ENCODE measurements at regions not wholly inside any gene's neighbourhood (a gene's known extent, or its start where the extent isn't known, plus 50 kb on each side); places are given as distances from the start of the nearest gene placed in this dataset.
"Not testable (repeated sequence)": the region's sequence is repeated elsewhere in the genome, so short reads cannot be mapped to it uniquely, and the experiment has no call there.

DNA sequence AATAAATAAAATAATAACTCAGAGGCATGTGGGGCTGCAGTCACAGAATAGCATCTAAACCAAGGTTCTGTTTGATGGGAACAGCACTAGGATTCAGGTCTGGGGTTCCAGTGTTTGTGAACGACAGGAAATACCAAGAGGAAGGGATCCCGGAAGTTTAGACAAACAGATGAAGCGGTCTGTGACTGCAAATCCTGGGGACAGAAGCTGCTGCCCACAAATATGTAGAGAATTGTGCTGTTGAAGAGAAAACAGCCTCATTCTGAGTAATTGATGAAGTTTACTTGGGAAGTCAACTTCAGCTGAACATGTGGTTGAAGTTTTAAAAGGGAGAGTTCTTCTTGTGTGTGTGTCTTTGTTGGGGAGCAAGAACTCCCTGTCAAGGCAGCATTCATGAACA is 98.4 kb upstream of the TBX5 start:
- TF ChIP-seq, protein P1, sequence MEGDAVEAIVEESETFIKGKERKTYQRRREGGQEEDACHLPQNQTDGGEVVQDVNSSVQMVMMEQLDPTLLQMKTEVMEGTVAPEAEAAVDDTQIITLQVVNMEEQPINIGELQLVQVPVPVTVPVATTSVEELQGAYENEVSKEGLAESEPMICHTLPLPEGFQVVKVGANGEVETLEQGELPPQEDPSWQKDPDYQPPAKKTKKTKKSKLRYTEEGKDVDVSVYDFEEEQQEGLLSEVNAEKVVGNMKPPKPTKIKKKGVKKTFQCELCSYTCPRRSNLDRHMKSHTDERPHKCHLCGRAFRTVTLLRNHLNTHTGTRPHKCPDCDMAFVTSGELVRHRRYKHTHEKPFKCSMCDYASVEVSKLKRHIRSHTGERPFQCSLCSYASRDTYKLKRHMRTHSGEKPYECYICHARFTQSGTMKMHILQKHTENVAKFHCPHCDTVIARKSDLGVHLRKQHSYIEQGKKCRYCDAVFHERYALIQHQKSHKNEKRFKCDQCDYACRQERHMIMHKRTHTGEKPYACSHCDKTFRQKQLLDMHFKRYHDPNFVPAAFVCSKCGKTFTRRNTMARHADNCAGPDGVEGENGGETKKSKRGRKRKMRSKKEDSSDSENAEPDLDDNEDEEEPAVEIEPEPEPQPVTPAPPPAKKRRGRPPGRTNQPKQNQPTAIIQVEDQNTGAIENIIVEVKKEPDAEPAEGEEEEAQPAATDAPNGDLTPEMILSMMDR (conservative IDR thresholded peaks at IDR 0.05): no peak
- H3K27ac ChIP-seq: no peak overlapping the region

DNA sequence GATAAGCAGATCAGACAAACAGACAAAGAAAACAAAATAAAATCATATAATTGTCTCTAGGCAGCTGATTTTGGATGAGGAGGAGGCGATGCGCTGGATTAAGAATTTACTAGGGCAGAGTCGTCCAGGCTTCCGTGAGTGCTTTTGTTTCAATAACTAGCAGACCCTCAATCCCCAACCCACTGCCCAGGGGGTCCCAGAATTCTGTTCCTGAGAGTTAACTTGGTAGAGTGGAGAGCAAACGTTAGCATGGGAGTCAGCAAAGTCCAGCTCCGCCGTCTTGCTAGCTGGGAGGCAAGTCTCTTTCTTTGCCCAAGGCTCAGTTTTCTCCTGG is 95.5 kb upstream of the TBX5 start:
- H3K27ac ChIP-seq: no peak overlapping the region
- TF ChIP-seq, protein P1 (conservative IDR thresholded peaks at IDR 0.05): no peak

DNA sequence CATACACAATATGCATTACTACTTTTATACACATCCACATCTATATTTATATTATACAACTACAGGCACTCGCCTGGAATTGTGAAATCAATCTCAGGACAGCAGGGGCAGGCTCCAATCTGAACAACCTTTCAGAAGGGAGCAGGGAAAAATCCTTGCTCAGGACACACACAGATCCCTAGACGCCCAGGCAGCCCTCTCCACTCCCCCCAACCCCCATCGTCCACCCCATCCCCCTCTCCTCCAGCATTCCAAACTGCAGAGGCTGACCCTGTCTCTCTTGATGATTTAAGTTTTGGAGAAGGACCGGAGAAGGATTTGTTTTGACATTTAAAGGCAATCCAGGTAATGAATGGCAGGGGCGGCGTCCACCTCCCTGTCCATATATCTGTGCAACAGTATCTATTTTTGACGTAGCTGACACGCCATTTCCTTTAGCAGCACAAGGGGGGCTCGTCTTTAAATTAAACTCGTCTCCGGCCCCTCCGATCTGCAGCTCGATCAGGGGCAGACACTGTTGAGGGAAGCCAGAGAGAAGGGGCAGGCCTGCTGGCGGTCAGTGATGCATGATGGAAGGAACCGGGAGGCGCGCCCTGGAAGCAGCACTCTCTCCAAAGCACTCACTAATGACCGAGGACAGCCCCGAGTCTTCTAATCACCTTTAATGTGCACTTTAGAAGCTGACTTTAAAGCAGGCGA is 95.0 kb upstream of the TBX5 start:
- H3K27ac ChIP-seq: no peak overlapping the region
- TF ChIP-seq, protein P1 (conservative IDR thresholded peaks at IDR 0.05): no peak

DNA sequence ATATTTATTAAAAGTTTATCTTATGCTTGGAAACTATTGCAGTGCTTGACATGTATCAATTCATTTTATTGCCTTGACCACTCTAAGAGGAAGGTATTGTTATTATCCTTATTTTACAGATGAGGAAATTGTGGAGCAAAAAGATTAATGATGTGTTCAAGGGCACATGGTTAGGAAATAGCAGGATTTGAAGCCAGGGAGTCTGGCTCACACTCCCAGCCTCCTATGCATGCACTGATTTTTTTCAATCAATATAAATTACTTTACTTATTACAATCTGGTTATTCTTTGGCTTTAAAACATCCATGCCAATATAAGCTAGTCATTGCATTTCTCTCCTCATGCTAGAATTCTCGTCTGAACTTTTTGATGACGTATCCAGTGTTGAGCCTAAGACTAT is 94.2 kb upstream of the TBX5 start:
- no peak overlapping the region for H3K27ac ChIP-seq
- TF ChIP-seq, protein P1 (conservative IDR thresholded peaks at IDR 0.05): no peak

DNA sequence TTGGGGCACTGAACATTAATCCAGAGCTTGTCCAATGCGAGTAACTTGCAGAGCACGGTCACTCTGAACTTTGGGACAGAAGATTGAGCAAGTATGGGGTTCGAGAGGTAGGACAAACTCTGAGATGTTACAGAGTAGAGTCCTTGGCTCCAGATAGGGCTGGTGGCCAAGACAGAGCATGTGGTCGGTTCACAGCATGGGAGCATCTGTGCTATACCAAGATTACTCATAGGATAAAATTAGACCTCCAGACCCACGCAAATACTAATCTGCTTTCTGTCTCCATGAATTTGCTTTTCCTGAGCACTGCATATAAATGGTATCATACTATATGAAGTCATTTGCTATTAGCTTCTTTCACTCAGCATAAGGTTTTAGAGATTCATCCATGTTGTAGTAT is 93.4 kb upstream of the TBX5 start:
- TF ChIP-seq, protein P1 (conservative IDR thresholded peaks at IDR 0.05): no peak
- no peak overlapping the region for H3K27ac ChIP-seq

DNA sequence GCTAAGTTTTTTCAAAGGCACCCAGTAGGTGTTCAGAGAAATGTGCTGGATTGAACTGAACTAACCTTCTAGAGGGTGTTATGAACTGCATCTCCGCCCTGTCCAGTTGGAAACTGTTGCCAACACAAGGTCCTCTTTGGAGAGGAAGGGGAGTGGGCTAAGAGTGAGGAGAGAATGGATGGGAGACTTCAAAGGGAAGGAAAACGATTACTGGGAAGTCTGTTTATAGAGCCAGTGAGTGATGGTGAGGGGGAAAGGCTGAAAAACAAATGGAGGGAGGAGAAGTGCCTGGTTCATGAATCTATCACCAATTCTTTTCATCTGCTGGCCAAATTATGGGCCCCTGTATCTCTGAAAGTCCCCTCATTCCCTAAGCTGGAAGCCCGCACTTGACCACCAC is 86.0 kb upstream of the TBX5 start:
- TF ChIP-seq, protein P1 (conservative IDR thresholded peaks at IDR 0.05): no peak
- H3K27ac ChIP-seq: no peak overlapping the region

DNA sequence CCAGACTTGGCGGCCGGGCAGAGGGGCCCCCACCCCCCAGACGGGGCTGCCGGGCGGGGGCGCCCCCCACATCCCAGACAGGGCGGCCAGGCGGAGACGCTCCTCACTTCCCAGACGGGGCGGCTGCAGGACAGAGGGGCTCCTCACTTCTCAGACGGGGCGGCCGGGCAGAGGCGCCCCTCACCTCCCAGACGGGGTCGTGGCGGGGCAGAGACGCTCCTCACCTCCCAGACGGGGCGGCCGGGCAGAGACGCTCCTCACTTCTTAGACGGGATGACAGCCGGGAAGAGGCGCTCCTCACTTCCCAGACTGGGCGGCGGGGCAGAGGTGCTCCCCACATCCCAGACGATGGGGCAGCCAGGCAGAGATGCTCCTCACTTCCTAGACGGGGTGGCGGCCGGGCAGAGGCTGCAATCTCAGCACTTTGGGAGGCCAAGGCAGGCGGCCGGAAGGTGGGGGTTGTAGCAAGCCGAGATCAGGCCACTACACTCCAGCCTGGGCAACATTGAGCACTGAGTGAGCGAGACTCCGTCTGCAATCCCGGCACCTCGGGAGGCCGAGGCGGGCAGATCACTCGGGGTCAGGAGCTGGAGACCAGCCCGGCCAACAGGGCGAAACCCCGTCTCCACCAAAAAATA is 79.0 kb upstream of the TBX5 start:
- not testable (repeated sequence) for H3K27ac ChIP-seq

DNA sequence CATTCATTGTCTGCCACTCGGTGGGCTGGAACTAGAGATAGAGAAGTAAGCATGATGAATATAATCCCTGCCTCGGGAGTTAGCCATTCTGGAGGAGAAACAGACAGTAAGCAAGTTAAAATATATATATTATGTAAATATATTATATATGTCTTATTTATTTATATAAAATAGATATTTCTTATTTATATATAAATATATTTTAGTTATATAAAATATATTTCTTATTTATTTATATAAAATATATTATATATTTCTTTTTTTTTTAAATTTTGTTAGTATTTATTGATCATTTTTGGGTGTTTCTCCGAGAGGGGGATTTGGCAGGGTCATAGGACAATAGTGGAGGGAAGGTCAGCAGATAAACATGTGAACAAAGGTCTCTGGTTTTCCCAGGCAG is 78.1 kb upstream of the TBX5 start:
- TF ChIP-seq, protein P1 (conservative IDR thresholded peaks at IDR 0.05): no peak
- no peak overlapping the region for H3K27ac ChIP-seq

Measured in VCaP (cell line).